ENCODE measurements at regions not wholly inside any gene's neighbourhood (a gene's known extent, or its start where the extent isn't known, plus 50 kb on each side); places are given as distances from the start of the nearest gene placed in this dataset.

GRCh38 chr5:8598996-8599395, 730.0 kb downstream of the MTRR start:
- no peak for TF ChIP-seq POLR2A (IDR thresholded peaks at IDR 0.05; ENCODE audit: low read depth, low read length)
- no peak for TF ChIP-seq POLR2AphosphoS5 (IDR thresholded peaks at IDR 0.05; ENCODE audit: low read depth, low read length)
- no peak for TF ChIP-seq TAF1 (IDR thresholded peaks at IDR 0.05; ENCODE audit: borderline replicate concordance, low read depth, low read length)
